OCI-LY1 (cell line): ENCODE measurements at regions not wholly inside any gene's neighbourhood (a gene's known extent, or its start where the extent isn't known, plus 50 kb on each side); places are given as distances from the start of the nearest gene placed in this dataset.

Source experiments
- CTCF ChIP-seq: fragments of 200-600 bp; sonication (generic), shearing (Covaris generic); IDR thresholded peaks from 2 replicates; pipeline ENCODE4 v1.5.1; 2017; ENCODE audit warnings: mild to moderate bottlenecking, antibody characterized with exemption, low read length, moderate library complexity, mixed read lengths
- EZH2 ChIP-seq: fragments of 200-600 bp; sonication (generic), shearing (Covaris generic); IDR thresholded peaks from 2 replicates; pipeline ENCODE4 v1.8.0; 2017; ENCODE audit warnings: borderline replicate concordance, mixed run types, mild to moderate bottlenecking, antibody characterized with exemption, low read length, moderate library complexity, mixed read lengths

GRCh38 chr16:75918109-75918508 is 191.8 kb upstream of the CPHXL start:
- TF ChIP-seq CTCF (no peak), EZH2 (no peak)
